ENCODE measurements at regions not wholly inside any gene's neighbourhood (a gene's known extent, or its start where the extent isn't known, plus 50 kb on each side); places are given as distances from the start of the nearest gene placed in this dataset.

DNA sequence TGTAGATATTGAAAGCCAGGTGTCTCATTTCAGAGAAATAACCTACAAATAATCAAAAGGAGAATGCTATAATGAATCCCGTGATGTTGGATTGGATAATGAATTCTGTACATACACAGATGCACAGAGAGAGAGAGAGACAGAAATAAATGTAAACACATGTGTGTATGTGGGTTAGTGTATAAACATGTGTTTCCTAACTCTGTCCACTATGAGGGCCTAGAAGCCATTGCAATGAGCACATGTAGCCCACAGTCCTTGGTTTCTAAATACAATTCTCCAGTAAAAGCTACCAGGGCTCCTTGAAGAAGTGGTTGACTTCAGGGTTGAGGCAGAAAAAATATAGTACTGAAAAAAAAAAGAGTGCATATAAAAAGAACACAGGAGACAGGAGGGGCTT is 109.5 kb downstream of the INHBB start:
- TF ChIP-seq, protein P1, sequence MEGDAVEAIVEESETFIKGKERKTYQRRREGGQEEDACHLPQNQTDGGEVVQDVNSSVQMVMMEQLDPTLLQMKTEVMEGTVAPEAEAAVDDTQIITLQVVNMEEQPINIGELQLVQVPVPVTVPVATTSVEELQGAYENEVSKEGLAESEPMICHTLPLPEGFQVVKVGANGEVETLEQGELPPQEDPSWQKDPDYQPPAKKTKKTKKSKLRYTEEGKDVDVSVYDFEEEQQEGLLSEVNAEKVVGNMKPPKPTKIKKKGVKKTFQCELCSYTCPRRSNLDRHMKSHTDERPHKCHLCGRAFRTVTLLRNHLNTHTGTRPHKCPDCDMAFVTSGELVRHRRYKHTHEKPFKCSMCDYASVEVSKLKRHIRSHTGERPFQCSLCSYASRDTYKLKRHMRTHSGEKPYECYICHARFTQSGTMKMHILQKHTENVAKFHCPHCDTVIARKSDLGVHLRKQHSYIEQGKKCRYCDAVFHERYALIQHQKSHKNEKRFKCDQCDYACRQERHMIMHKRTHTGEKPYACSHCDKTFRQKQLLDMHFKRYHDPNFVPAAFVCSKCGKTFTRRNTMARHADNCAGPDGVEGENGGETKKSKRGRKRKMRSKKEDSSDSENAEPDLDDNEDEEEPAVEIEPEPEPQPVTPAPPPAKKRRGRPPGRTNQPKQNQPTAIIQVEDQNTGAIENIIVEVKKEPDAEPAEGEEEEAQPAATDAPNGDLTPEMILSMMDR (IDR thresholded peaks at IDR 0.05) = no peak
- TF ChIP-seq POLR2A (IDR thresholded peaks at IDR 0.05) = no peak
